K562 (cell line): ENCODE measurements at regions not wholly inside any gene's neighbourhood (a gene's known extent, or its start where the extent isn't known, plus 50 kb on each side); places are given as distances from the start of the nearest gene placed in this dataset.

Experiments
- AFF4 ChIP-seq: sonication (generic); formaldehyde crosslinking; IDR thresholded peaks from 2 replicates; pipeline ENCODE4 v1.8.0; 2023; ENCODE audit warnings: mild to moderate bottlenecking, missing genetic modification reagents
- BRD9 ChIP-seq: fragments of 450-650 bp; IDR thresholded peaks from 2 replicates; pipeline ENCODE4 v1.6.1; 2018; ENCODE audit warnings: low read depth; ENCODE audit not compliant: partially characterized antibody
- CBX2 ChIP-seq: fragments of 200-600 bp; sonication (generic); IDR thresholded peaks from one replicate; pipeline ENCODE4 v1.6.1; 2012; ENCODE audit warnings: mild to moderate bottlenecking, low read length, inconsistent platforms; ENCODE audit not compliant: insufficient read depth, poor library complexity, severe bottlenecking
- CREB1 ChIP-seq, 2 experiments: sonication (generic) in 1 of 2; formaldehyde crosslinking in 1 of 2; IDR thresholded peaks; 2 replicates each; pipeline versions ENCODE4 v1.6.1 to v1.8.0; 2012 to 2022; ENCODE audit warnings: inconsistent platforms in 1 of 2, mild to moderate bottlenecking in 1 of 2, missing genetic modification reagents in 1 of 2, moderate library complexity in 1 of 2
- EP400 ChIP-seq: fragments of 450-650 bp; IDR thresholded peaks from 2 replicates; pipeline ENCODE4 v1.6.1; 2017; ENCODE audit warnings: antibody characterized with exemption, mild to moderate bottlenecking, moderate library complexity
- FOSL1 ChIP-seq: fragments of 200-800 bp; sonication (Bioruptor generic); conservative IDR thresholded peaks from 2 replicates; pipeline ENCODE4 v1.6.1; 2016; ENCODE audit warnings: missing genetic modification characterization, missing compliant biosample characterization
- MED1 ChIP-seq: sonication (generic); formaldehyde crosslinking; IDR thresholded peaks from 2 replicates; pipeline ENCODE4 v1.8.1; 2023; ENCODE audit warnings: missing genetic modification reagents, borderline replicate concordance
- OTX1 ChIP-seq: fragments of 450-650 bp; formaldehyde crosslinking; IDR thresholded peaks from 2 replicates; pipeline ENCODE4 v1.4.0; 2022; ENCODE audit warnings: mild to moderate bottlenecking
- PATZ1 ChIP-seq: fragments of 250-450 bp; sonication (Bioruptor Pico); IDR thresholded peaks from 2 replicates; pipeline ENCODE4 v1.5.0; 2020; ENCODE audit warnings: mild to moderate bottlenecking, borderline replicate concordance
- PREB ChIP-seq: sonication (generic); formaldehyde crosslinking; IDR thresholded peaks from 2 replicates; pipeline ENCODE4 v1.8.1; 2023; ENCODE audit warnings: mild to moderate bottlenecking, missing genetic modification reagents
- RBFOX2 ChIP-seq: fragments of 200-400 bp; formaldehyde crosslinking; IDR thresholded peaks from 2 replicates; pipeline ENCODE4 v1.6.1; 2017; ENCODE audit warnings: low read depth, mild to moderate bottlenecking, low read length, moderate library complexity
- RHOXF2B ChIP-seq: fragments of 250-450 bp; sonication (Bioruptor Pico); conservative IDR thresholded peaks from 2 replicates; pipeline ENCODE4 v1.5.1; 2021
- STAT5A ChIP-seq: IDR thresholded peaks from 2 replicates; pipeline ENCODE4 v1.6.1; 2012; ENCODE audit warnings: low read length, inconsistent platforms, borderline replicate concordance
- ZNF143 ChIP-seq: sonication (generic); formaldehyde crosslinking; IDR thresholded peaks from 2 replicates; pipeline ENCODE4 v1.9.0; 2022; ENCODE audit warnings: mild to moderate bottlenecking, missing genetic modification reagents
- ZNF316 ChIP-seq: fragments of 450-650 bp; IDR thresholded peaks from 2 replicates; pipeline ENCODE4 v1.6.1; 2016
- TF ChIP-seq, protein P1 (sequence below): sonication (generic); formaldehyde crosslinking; IDR thresholded peaks from 2 replicates; pipeline ENCODE4 v1.8.0; 2022; ENCODE audit warnings: mild to moderate bottlenecking, missing genetic modification reagents
- TF ChIP-seq, protein P2 (sequence below): fragments of 250-450 bp; sonication (Bioruptor Pico); IDR thresholded peaks from 2 replicates; pipeline ENCODE4 v1.8.0; 2022; ENCODE audit warnings: moderate library complexity, mild to moderate bottlenecking, inconsistent platforms

DNA sequence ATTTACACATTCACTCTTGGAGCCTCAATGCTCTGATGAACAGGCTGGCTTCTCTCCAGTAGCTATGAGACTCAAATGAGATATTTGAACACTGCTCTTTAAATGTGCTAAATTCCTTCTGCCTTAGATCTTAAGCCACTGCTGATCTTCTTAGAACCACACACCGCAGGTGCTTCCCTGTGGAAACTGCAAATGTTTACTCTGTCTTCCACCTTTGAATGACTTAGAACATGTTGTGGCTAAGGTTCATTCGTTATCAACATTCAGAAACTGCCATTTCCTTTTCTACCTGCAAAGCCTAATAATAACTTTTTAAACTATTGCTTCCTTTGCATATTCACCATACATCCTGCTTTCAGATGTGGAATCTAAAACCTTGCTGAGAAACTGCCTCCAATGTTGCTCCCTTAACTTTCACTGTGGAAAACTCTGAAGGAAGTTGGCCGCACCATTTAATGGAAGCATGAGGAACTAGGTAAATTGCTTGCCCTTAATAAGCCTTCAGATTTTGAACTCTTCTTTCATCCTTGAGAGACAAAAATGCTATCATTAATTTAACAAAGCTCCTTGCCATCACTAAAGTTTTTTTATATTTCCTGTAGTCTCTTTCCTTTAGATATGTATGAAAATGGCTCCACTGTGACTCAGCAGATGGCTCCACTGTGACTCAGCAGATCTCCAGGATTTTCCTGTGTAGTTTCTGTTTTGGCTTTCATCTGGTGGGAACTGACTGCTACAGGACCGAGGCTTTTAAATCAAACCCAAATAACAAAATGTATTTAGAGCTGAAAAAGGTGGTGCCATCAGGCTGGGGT lies 143.8 kb downstream of the TNFSF18 start (continued):
- TF ChIP-seq AFF4 (CRISPR knock-in tag) = no peak
- no peak for TF ChIP-seq ZNF143 (CRISPR knock-in tag)
- TF ChIP-seq PREB (CRISPR knock-in tag) = no peak
- TF ChIP-seq, protein P1, sequence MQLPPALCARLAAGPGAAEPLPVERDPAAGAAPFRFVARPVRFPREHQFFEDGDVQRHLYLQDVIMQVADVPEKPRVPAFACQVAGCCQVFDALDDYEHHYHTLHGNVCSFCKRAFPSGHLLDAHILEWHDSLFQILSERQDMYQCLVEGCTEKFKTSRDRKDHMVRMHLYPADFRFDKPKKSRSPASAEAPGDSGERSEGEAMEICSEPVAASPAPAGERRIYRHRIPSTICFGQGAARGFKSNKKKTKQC (CRISPR knock-in tag) = no peak
- TF ChIP-seq CREB1 (IDR thresholded peaks at IDR 0.05) = no peak
- TF ChIP-seq CREB1 (CRISPR knock-in tag; IDR thresholded peaks at IDR 0.05) = no peak
- peak; percentile 12; the same call in 1 of the 2 replicates for TF ChIP-seq EP400
- TF ChIP-seq MED1 = no peak
- no peak for TF ChIP-seq OTX1
- TF ChIP-seq RBFOX2 = no peak
- TF ChIP-seq STAT5A = no peak
- TF ChIP-seq, protein P2, sequence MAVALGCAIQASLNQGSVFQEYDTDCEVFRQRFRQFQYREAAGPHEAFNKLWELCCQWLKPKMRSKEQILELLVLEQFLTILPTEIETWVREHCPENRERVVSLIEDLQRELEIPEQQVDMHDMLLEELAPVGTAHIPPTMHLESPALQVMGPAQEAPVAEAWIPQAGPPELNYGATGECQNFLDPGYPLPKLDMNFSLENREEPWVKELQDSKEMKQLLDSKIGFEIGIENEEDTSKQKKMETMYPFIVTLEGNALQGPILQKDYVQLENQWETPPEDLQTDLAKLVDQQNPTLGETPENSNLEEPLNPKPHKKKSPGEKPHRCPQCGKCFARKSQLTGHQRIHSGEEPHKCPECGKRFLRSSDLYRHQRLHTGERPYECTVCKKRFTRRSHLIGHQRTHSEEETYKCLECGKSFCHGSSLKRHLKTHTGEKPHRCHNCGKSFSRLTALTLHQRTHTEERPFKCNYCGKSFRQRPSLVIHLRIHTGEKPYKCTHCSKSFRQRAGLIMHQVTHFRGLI (CRISPR knock-in tag) = no peak
- peak; percentile 83 for TF ChIP-seq FOSL1 (tag)
- TF ChIP-seq RHOXF2B (CRISPR knock-in tag) = no peak
- no peak for TF ChIP-seq CBX2
- TF ChIP-seq BRD9 = no peak
- TF ChIP-seq ZNF316 = peak; percentile 100
- TF ChIP-seq PATZ1 (CRISPR knock-in tag) = no peak
